DOHH2 (cell line): ENCODE measurements at regions not wholly inside any gene's neighbourhood (a gene's known extent, or its start where the extent isn't known, plus 50 kb on each side); places are given as distances from the start of the nearest gene placed in this dataset.

ENCODE experiments used
- H3F3A ChIP-seq: fragments of 200-600 bp; sonication (generic), shearing (Covaris generic); 2 replicates; pipeline ENCODE4 v1.6.0; 2016; ENCODE audit warnings: antibody characterized with exemption, mild to moderate bottlenecking; ENCODE audit not compliant: control insufficient read depth, insufficient read depth
- H3K27ac ChIP-seq: fragments of 200-600 bp; sonication (generic); 2 replicates; pipeline ENCODE4 v1.5.1; 2014; ENCODE audit warnings: low read depth, mild to moderate bottlenecking, low read length, moderate library complexity
- H3K27me3 ChIP-seq: fragments of 200-600 bp; sonication (generic); 2 replicates; pipeline ENCODE4 v1.6.1; 2014; ENCODE audit warnings: mild to moderate bottlenecking, low read length, mixed read lengths; ENCODE audit not compliant: control insufficient read depth
- H3K36me3 ChIP-seq: fragments of 200-600 bp; sonication (generic); 2 replicates; pipeline ENCODE4 v1.6.1; 2014; ENCODE audit warnings: mild to moderate bottlenecking, low read length, moderate library complexity, mixed read lengths; ENCODE audit not compliant: control insufficient read depth
- H3K4me1 ChIP-seq: fragments of 200-600 bp; sonication (generic); 2 replicates; pipeline ENCODE4 v1.6.1; 2014; ENCODE audit warnings: mild to moderate bottlenecking, low read length, mixed read lengths; ENCODE audit not compliant: control insufficient read depth
- H3K4me2 ChIP-seq: fragments of 200-600 bp; sonication (generic); 2 replicates; pipeline ENCODE4 v1.6.0; 2014; ENCODE audit warnings: mild to moderate bottlenecking, low read length, moderate library complexity
- H3K4me3 ChIP-seq: fragments of 200-600 bp; sonication (generic); 2 replicates; pipeline ENCODE4 v1.5.1; 2014; ENCODE audit warnings: mild to moderate bottlenecking, low read length, mixed read lengths
- H3K79me2 ChIP-seq: fragments of 200-600 bp; sonication (generic); 2 replicates; pipeline ENCODE4 v1.6.1; 2014; ENCODE audit warnings: mild to moderate bottlenecking, low read length, mixed read lengths; ENCODE audit not compliant: control insufficient read depth
- H3K9me2 ChIP-seq: fragments of 200-600 bp; sonication (generic); replicated peaks from 2 replicates; pipeline ENCODE4 v1.6.1; 2014; ENCODE audit warnings: mild to moderate bottlenecking, low read length, mixed read lengths; ENCODE audit not compliant: control insufficient read depth
- H3K9me3 ChIP-seq: fragments of 200-600 bp; sonication (generic); 2 replicates; pipeline ENCODE4 v1.6.1; 2014; ENCODE audit warnings: antibody characterized with exemption, low read length, mixed read lengths; ENCODE audit not compliant: control insufficient read depth, insufficient read depth
- H4K20me1 ChIP-seq: fragments of 200-600 bp; sonication (generic); 2 replicates; pipeline ENCODE4 v1.6.0; 2014; ENCODE audit warnings: low read depth, mild to moderate bottlenecking, antibody characterized with exemption, low read length, moderate library complexity; ENCODE audit not compliant: control insufficient read depth, insufficient read depth
- CTCF ChIP-seq: fragments of 200-600 bp; sonication (generic); IDR thresholded peaks from one replicate; pipeline ENCODE4 v1.5.1; 2014; ENCODE audit warnings: antibody characterized with exemption, mild to moderate bottlenecking, low read depth, low read length; ENCODE audit not compliant: poor library complexity, severe bottlenecking
- EZH2phosphoT487 ChIP-seq: fragments of 200-600 bp; sonication (generic); IDR thresholded peaks from 2 replicates; pipeline ENCODE4 v1.6.1; 2017; ENCODE audit warnings: borderline replicate concordance, mild to moderate bottlenecking, antibody characterized with exemption, low read length, moderate library complexity, mixed read lengths

- H3K27ac ChIP-seq = no peak overlapping the region
- no peaks in the 10 kb centered on the region for H3K9me2 ChIP-seq
- H3K36me3 ChIP-seq = no peaks in the 10 kb centered on the region
- no peaks in the 10 kb centered on the region for H3K4me1 ChIP-seq
- TF ChIP-seq CTCF (no peak), EZH2phosphoT487 (no peak)
- no peaks in the 10 kb centered on the region for H4K20me1 ChIP-seq
- no peaks in the 10 kb centered on the region for H3K9me3 ChIP-seq
- H3K27me3 ChIP-seq = no peaks in the 10 kb centered on the region; the same call in 1 of the 2 replicates
- H3K79me2 ChIP-seq = no peaks in the 10 kb centered on the region
- no peaks in the 10 kb centered on the region for H3F3A ChIP-seq
- H3K4me3 ChIP-seq = no peak overlapping the region
- H3K4me2 ChIP-seq = no peak overlapping the region
These were observed 61.1 kb upstream of the TMEM196 start for GRCh38 chr7:19834566-19834965.

GRCh38 chr7:19830604-19831003 lies 57.2 kb upstream of the TMEM196 start:
- TF ChIP-seq EZH2phosphoT487 = no peak
- TF ChIP-seq CTCF = no peak
- H3F3A ChIP-seq = no peaks in the 10 kb centered on the region

More at GRCh38 chr7:19830604-19831003, 57.2 kb upstream of the TMEM196 start:
- no peak overlapping the region for H3K27ac ChIP-seq
- H3K9me3 ChIP-seq = no peaks in the 10 kb centered on the region
- H4K20me1 ChIP-seq = no peaks in the 10 kb centered on the region
- H3K9me2 ChIP-seq = no peaks in the 10 kb centered on the region
- no peaks in the 10 kb centered on the region for H3K4me1 ChIP-seq
- H3K27me3 ChIP-seq = no peaks in the 10 kb centered on the region
- H3K36me3 ChIP-seq = no peaks in the 10 kb centered on the region
- H3K79me2 ChIP-seq = no peaks in the 10 kb centered on the region
- no peak overlapping the region for H3K4me2 ChIP-seq
- H3K4me3 ChIP-seq = no peak overlapping the region
